GM13976 (cell line): ENCODE measurements at regions not wholly inside any gene's neighbourhood (a gene's known extent, or its start where the extent isn't known, plus 50 kb on each side); places are given as distances from the start of the nearest gene placed in this dataset.
"Not testable (repeated sequence)": the region's sequence is repeated elsewhere in the genome, so short reads cannot be mapped to it uniquely, and the experiment has no call there.

Experiments used
- DNase-seq: peaks from one replicate; pipeline ENCODE4 v3.0.0; 2012; ENCODE audit warnings: low spot score
- in situ Hi-C: fragments of 300-500 bp; cut with MboI; formaldehyde crosslinking; loops from one replicate; pipeline ENCODE4 v1.12.0; 2022; ENCODE audit warnings: low sequenced_read_pairs, mixed read lengths, inconsistent platforms; ENCODE audit not compliant: unreplicated experiment
- TF ChIP-seq, protein P1 (sequence below): IDR thresholded peaks from 2 replicates; pipeline ENCODE4 v1.5.1; 2012; ENCODE audit warnings: borderline replicate concordance, mild to moderate bottlenecking; ENCODE audit not compliant: insufficient read depth; ENCODE audit errors: extremely low read depth, missing control alignments, control extremely low read depth

DNA sequence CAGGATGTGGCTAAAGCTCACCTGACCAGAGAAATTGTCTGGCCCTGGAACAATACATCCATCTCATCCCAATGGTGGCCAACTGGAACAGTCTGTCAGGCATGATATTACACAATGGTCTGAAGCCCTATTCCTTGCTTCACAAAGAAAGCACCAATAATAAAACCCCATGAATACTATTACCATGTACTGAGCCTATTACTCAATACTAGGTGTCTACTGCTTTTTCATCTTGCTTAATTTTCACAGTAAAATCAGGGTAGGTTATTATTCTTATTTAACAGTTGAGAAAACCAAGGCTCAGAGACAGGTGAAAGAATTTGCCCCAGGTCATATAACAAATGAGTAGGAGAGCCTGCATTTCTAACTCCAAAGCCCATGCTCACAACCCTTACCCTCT lies 68.9 kb upstream of the CAPRIN1 start:
- TF ChIP-seq, protein P1, sequence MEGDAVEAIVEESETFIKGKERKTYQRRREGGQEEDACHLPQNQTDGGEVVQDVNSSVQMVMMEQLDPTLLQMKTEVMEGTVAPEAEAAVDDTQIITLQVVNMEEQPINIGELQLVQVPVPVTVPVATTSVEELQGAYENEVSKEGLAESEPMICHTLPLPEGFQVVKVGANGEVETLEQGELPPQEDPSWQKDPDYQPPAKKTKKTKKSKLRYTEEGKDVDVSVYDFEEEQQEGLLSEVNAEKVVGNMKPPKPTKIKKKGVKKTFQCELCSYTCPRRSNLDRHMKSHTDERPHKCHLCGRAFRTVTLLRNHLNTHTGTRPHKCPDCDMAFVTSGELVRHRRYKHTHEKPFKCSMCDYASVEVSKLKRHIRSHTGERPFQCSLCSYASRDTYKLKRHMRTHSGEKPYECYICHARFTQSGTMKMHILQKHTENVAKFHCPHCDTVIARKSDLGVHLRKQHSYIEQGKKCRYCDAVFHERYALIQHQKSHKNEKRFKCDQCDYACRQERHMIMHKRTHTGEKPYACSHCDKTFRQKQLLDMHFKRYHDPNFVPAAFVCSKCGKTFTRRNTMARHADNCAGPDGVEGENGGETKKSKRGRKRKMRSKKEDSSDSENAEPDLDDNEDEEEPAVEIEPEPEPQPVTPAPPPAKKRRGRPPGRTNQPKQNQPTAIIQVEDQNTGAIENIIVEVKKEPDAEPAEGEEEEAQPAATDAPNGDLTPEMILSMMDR: no peak
- no peak for DNase-seq
- in situ Hi-C loops: no loop called here

DNA sequence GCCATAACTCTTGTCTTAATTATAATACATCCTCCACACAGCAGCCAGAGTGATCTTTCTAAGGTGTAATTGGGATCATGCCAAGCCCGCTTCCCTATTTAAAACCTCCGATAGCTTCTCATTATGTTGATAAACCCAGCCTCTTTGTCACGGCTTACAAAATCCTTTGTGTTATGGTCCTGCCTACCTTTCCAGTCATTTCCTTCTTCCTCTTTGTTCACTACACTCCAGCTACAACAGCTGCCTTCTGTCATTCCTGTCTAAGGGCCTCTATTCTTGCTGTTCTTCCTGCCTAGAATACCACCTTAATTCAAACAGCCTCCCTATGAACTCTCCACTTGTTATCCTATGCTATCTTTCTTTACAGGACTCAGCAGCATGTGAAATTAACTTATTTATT lies 70.6 kb upstream of the CAPRIN1 start:
- TF ChIP-seq, protein P1: no peak
- no peak for DNase-seq
- in situ Hi-C loops: no loop called here

GRCh38 chr11:33978376-33978775 lies 73.2 kb upstream of the CAPRIN1 start:
- in situ Hi-C loops: no loop called here
- DNase-seq: no peak
- TF ChIP-seq, protein P1: no peak

DNA sequence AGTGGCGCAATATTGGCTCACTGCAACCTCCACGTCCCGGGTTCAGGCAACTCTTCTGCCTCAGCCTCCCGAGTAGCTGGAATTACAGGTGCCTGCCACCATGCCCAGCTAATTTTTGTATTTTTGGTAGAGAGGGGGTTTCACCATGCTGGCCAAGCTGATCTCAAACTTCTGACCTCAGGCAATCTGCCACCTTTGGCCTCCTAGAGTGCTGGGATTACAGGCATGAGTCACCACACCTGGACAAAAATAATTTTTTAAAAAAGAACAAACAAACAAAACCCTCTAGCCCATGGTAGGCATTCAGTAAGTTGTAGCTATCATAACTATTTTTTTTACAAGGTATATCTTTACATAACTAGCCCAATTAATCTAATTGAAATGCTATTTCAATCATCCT lies 73.9 kb upstream of the CAPRIN1 start:
- no peak for DNase-seq
- TF ChIP-seq, protein P1: no peak
- in situ Hi-C loops: no loop called here

GRCh38 chr11:33976495-33977199 lies 74.9 kb upstream of the CAPRIN1 start:
- in situ Hi-C loops: no loop called here
- DNase-seq: no peak
- TF ChIP-seq, protein P1: no peak

GRCh38 chr11:33974804-33975203 lies 76.7 kb upstream of the CAPRIN1 start:
- DNase-seq: no peak
- TF ChIP-seq, protein P1: no peak
- in situ Hi-C loops: loop anchor here (5.0 kb wide), 1 partner anchor 118 kb away; no protein-coding TSS in a partner anchor

DNA sequence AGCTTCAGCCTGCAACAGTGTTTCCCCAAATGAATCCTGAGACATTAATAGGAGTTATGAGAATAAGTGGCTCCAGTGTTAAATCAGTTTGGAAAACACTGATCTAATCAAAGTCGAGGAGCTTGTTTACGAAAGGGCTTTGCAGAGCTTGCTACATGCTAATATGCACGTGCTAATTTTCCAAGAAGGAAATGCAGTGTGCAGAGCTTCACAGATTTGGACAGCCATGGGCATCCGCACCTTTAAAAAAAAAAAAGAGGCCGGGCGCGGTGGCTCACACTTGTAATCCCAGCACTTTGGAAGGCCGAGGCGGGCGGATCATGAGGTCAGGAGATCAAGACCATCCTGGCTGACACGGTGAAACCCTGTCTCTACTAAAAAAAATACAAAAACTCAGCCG lies 79.7 kb upstream of the LMO2 start:
- in situ Hi-C loops: loop anchor here (5.0 kb wide), 1 partner anchor 114 kb away; no protein-coding TSS in a partner anchor
- DNase-seq: not testable (repeated sequence)
